ENCODE measurements at regions not wholly inside any gene's neighbourhood (a gene's known extent, or its start where the extent isn't known, plus 50 kb on each side); places are given as distances from the start of the nearest gene placed in this dataset.

DNA sequence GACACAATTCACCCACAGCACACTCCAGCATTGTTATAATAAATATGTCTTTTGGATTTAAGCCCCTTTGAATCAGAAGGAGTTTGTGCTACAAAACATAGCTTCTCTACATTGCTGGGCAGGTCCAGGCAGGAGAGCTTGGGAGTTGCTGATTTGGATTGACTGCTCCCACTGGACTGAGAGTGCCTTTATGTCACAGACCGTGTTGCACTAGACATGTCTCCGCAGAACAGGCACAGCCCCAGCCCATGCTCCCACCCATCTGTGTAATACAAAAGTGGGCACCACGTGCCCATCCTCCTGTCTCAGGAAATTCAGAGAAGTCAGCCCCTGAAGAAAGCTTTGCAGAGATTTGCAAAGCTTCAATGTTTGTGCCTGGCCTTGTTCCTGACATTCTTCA lies 117.1 kb downstream of the MED10 start:
- TF ChIP-seq CTCF (IDR thresholded peaks at IDR 0.05) (no peak), ATF1 (CRISPR knock-in tag; IDR thresholded peaks at IDR 0.05) (no peak)
